Astrocyte of the hippocampus (primary cell): ENCODE measurements at regions not wholly inside any gene's neighbourhood (a gene's known extent, or its start where the extent isn't known, plus 50 kb on each side); places are given as distances from the start of the nearest gene placed in this dataset.
"Not testable (repeated sequence)": the region's sequence is repeated elsewhere in the genome, so short reads cannot be mapped to it uniquely, and the experiment has no call there.

Experiments used
- DNase-seq: peaks from one replicate; pipeline ENCODE4 v3.0.0; 2011; ENCODE audit warnings: low read depth, low spot score

DNA sequence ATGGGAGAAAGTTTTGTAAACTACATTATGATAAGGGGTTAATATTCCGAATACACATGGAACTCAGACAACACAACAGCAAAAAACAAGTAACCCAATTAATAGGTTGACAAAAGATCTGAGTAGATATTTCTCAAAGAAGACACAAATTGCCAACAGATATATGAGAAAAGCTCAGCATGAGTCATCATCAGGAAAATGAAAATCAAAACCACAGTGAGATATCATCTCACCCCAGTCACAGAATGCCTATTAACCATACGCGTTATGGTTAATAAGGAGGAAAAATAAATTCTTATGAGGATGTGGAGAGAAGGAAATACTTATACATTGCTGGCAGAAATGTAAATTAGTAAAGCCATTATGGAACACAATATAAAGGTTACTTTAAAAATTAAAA lies 695.0 kb downstream of the COL12A1 start:
- no peak for DNase-seq

DNA sequence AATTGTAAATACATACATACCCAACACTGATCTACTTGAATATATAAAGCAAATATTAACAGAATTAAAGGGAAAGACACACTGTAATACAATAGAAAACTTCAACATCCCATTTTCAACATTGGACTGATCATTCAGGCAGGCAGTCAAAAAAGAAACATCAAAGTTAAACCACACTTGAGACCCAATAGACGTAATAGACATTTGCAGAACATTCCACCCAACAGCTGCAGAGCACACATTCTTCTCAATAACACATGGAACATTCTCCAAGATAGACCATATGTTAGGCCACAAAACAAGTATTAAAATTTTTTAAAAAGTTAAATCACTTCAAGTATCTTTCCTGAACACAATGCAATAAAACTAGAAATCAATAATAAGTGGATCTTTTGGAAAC lies 698.2 kb downstream of the COL12A1 start:
- no peak for DNase-seq

DNA sequence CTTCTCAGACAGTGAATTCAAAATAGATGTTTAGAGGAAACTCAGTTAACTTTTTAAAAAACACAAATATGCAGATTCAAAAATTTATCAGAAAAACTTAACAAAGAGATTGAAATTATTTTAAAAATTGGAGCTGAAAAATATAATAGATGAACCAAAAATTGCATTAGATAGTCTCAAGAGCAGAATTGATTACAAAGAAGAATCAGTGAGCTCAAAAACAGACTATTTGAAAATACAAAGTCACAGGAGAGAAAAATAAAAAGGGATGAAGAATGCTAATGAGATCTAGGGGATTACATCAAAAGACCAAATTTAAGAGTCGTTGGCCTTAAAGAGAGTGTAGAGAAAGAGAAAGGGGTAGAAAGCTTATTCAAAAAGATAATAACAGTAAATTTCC lies 700.5 kb downstream of the COL12A1 start:
- DNase-seq, result no peak

DNA sequence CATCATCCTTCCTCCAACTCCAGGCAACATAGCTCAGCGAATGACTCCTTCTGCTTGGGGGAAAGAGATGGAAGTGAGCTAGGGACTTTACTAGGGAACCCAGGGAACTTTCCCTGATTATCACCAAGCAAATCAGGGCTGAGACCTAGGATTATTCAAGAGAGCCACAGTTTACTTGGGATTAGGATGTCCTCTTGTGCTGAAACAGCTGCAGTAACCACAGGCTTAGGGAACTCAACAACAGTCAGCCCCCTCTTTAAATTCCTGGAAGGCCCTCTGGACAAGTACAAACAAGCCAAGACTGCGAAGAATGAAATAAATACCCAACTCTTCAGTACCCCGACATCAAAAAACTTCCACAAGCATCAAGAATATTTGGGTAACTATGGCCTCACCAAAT lies 700.9 kb downstream of the COL12A1 start:
- no peak for DNase-seq

DNA sequence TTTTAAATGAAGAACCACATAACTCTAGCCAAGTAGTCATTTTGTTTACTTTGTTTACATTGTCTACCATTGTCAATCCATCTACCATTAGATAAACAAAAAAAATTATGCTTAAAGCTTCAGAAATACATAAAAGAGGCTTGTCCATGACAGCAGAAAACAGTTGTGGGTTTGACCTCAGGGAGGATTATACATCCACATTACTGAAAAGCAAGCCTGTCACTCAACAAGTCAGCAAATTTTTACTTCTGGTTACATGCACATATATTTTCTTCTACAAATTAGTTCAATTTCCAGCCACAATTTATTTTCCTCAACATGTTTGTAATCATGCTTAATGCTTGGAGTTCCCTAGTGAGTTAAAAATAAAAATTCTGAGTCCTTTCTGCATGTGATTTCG lies 713.3 kb downstream of the COL12A1 start:
- no peak for DNase-seq

DNA sequence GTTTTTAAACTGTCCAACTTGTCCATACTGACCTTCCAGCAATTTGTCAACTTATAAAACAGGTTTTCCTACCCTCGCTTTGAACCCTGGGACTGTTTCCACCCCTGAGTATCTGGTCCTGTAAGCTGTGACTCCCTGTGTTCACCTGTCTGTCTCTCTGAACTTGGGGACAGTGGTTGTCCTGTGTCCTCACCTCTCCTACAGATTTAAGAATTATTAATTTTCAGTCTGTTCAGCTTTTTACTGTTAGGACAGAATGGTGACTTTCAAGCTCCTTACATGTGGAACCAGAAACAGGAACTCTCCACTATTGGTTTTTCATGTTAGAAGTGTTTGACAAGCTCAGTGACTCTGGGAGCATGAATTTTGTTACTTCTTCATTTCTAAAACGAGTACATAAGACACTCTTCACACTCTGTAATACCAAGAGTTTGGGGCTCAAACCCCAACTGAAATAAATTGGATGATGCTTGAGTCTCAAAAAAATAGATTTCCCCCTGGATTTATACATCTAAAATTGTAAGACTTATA lies 713.9 kb downstream of the COL12A1 start:
- no peak for DNase-seq

DNA sequence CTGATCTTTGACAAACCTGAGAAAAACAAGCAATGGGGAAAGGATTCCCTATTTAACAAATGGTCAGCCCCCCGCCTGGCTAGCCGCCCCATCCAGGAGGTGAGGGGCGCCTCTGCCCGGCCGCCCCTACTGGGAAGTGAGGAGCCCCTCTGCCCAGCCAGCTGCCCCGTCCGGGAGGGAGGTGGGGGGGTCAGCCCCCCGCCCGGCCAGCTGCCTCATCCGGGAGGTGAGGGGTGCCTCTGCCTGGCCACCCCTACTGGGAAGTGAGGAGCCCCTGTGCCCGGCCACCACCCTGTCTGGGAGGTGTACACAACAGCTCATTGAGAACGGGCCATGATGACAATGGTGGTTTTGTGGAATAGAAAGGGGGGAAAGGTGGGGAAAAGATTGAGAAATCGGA lies 717.1 kb downstream of the COL12A1 start:
- not testable (repeated sequence) for DNase-seq

DNA sequence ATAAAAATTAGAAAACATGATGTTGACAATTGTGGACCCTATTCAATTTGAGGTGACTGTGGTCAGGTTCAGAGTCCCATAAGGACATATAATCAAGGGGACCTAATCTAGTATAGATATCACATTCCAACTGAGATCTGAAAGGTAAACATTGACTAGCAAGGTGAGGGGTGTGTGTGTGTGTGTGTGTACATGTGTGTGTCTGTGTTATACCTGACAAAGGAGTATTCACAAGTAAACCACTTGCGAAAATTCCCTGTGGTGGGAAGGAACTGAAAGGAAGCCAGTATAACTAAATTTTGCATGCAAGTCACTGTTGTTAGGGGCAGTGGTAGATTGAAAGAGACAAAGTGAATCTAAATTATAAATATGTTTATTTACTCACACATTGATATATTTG lies 723.7 kb downstream of the COL12A1 start:
- DNase-seq, result no peak

DNA sequence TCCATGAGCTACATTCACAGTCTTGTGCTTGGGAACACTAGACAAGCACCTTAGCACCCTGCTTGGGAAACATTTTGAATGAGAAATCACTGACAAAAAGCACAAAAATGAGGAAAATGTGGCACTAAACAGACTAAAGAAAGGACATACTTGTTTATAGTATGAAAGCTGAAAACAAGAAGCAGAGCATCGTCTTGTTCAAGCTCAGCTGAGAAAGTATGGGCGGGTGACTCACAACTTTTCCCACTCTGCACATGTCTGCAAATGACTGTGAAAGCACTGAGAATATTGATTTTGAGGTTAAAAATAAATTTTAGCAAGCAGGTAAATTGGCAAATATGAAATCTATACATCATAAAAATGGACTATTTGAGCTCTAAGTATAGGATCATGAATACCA lies 725.3 kb downstream of the COL12A1 start:
- no peak for DNase-seq

DNA sequence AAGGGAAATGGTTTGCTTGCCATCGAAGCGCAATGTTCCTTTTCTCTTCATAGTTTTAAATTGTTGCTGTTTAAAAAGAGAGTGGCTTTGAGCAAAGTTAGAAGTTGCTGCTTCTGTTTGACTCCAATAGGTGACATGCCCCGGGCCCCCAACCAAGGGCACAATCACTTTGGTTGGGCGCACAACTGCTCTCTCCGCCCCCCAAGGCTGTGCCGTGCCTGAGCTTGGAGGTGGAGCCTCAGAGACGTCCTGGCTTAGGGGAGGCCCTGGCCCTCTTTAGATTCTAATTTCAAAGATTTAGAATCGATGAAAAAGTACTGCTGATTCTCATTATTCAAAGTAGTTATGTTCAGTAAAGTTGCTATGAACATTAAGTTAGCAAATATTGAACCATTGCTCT lies 725.9 kb downstream of the COL12A1 start:
- no peak for DNase-seq

DNA sequence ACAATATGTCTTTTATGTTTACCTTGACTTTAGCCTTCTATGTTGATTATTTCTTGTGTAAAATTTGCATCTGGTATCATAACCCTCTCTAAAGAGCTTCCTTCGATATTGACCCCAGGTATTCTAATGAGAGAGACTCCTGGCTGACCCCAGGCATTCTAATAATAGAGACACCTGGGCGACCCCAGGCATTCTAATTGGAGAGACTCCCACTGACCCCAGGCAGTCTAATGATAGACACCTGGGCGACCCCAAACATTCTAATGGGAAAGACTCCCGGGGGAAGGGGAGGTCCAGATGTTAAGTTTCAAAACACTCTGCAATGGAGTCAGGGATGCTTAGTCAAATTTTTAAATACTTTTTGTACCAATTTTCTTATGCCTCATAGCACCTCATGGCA lies 726.4 kb downstream of the COL12A1 start:
- no peak for DNase-seq

DNA sequence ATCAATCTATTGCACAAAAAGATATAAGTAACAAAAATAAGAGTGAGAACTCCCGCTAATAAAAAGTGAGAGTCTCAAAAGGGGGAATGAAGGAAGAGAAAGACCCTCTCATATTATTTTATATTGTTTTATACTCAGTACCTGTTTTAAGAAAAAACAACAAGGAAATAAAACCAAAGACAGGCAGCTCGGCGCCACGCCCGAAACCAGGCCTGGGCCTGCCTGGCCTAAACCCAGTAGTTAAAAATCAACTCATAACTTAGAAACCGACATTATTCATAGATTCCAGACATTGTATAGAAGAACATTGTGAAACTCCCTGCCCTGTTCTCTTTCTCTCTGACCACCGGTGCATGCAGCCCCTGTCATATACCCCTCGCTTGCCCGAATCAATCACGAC lies 731.8 kb downstream of the COL12A1 start:
- DNase-seq, result not testable (repeated sequence)

DNA sequence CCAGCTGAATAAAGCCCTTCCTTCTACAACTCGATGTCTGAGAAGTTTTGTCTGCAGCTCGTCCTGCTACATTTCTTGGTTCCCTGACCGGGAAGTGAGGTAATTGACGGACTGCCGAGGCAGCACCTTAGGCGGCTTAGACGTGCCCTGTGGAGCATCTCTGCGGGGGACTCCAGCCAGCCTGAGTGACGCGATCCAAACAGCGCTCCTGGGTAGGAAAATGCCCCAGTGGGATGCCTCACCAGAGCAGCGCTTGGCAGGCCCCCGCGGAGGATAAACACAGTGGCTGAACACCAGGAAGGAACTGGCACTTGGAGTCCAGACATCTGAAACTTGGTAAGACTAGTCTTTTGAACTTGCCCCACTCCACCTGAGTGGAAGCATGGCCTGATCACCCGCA lies 737.3 kb downstream of the COL12A1 start:
- not testable (repeated sequence) for DNase-seq

DNA sequence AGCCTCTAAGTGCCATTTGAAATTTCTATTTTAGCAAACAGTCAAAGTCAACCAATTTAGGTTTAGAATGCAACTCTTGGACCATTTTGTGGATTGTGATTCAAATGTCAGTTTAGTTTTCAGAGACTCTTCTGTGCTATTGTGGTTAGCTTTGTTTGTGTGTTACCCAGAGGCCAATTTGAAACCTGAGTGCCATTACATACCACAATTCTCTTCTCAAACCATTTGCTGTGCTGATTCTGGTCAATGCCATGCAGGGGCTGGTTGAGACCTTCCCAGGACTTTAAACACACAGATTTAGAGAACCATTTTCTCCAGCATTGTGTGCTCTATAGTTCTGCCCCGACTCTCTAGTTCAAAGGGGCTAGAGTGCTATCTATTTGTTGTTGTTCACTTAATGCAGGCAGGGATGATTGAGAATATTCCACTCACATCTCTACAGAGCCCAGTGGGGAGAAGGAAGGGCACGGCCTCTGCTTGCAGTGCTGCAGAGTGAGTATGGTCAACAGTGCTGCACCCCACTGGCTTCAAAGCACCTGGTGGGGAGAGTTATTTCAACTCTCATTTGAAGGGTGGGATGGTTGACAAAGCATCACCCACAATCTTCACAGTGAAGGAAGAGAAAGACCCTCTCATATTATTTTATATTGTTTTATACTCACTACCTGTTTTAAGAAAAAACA lies 738.2 kb downstream of the COL12A1 start:
- no peak for DNase-seq

DNA sequence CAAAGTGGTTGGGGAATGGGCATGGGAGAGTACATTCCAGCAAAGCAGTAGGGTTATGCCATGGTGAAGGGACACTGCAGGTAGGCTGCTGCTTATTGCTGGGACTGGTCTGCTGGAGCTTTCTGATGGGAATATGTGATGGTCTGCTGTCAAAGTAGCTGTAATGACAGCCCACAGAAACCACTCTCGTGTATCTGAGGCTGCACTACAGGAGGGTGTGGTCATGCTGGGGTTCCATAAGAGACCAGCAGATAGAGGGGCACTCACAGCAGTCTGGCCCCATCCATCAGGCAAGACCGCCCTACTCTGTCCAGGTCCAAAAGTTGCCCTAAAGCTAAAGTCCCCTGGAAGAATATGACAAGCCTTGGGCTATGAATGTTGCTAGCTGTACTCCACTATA lies 739.3 kb downstream of the COL12A1 start:
- DNase-seq, result no peak

DNA sequence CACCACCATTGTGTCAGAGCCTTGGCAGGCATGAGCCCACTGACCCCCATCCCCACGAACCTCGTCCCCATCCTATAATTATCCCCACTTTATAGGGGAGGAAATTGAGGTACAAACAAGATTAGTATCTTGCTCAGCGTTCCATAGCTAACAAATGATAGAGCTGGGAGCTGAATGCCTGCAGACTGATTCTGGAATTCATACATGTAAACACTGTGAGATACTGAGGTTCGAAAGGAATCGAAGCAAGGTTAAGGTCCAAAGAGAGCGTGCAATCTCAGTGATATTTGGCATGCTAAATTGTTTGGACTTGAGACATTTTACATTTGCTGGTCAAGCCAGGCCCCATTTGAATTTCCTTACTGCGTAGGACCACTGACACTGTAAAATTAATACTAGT lies 746.6 kb downstream of the COL12A1 start:
- DNase-seq, result no peak

DNA sequence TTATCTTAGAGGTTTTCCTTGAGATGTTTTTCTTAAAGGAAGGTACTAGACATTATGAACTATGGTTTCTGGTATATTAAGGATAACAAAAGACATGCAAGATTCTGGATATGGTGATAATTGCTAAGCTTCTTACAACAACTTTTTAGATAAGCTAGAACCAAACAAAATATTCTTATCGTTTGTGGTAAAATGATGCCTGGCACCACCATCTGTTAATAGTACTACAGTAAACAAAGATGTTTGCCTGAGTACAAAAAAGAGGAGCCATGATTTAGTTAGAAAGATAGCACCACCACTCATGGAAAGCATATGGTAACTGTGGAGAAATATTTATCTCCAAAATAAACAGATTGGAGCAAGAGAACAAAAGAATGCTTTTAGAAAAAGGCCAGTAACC lies 747.3 kb downstream of the COL12A1 start:
- DNase-seq, result no peak

DNA sequence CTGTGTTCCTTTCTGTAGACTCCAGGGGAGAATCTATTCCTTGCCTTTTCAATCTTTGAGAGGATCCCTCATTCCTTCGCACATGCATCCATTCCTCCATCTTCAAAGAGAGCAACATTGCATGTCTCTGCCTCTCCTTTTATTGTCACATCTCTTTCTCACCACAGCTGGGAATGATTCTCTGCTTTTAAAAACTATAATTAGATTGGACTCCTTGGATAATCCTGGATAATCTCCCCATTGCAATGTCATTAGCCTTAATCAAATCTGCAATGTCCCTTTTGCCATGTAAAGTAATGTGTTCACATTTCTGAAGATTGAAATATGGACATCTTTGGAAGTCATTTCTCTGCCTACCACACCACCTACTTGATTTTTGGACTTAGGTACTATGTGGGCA lies 750.1 kb downstream of the COL12A1 start:
- no peak for DNase-seq

DNA sequence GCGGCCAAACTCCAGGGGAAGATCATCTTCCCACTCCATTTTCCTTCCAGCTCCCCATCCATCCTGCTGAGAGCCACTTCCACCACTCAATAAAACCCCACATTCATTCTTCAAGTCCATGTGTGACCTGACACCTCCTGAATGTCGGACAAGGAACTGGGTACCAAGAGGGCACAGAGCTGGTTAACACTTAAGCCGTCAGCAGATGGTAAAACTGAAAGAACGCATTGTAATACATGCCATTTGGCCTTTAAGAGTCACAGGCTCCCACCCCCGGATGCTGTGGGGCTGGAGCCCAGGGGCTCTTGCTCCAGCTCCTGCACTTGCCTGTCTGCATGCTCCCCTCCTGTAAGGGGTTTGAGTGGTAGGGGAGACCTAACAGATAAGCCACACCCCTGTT lies 753.9 kb downstream of the COL12A1 start:
- DNase-seq, result no peak

DNA sequence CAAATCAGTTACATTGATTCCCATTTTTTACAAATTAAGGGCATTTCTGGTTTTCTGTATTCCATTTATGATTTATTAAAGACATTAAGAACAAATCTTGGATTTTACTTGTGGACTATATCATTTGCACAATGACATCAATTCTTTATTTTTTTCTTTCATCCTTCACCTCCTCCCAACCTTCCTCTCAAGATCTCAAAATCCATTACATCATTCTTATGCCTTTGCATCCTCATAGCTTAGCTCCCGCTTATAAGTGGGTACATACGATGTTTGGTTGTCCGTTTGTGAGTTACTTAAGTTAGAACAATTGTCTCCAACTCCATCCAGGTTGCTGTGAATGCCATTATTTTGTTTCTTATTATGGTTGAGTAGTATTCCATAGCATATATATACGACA lies 752.8 kb downstream of the CD109 start:
- DNase-seq, result no peak

DNA sequence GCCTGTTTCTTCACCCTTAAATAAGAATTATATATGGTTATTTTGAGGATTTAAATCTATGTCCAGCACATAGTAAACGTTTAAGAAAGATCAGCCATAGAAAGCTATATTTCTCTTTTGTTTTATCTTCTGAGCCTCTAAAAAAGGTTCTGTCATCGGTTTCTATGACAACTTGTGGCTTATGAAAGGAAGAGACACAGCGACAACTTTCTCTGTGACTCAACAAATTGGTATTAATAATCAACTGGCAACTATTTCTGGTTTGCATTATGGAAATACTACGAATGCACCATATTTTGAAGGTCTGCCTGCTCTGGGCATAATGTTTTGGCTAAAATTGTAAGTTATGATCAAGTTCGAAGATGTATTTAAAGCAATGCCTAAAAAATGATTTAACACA lies 751.0 kb downstream of the CD109 start:
- no peak for DNase-seq

DNA sequence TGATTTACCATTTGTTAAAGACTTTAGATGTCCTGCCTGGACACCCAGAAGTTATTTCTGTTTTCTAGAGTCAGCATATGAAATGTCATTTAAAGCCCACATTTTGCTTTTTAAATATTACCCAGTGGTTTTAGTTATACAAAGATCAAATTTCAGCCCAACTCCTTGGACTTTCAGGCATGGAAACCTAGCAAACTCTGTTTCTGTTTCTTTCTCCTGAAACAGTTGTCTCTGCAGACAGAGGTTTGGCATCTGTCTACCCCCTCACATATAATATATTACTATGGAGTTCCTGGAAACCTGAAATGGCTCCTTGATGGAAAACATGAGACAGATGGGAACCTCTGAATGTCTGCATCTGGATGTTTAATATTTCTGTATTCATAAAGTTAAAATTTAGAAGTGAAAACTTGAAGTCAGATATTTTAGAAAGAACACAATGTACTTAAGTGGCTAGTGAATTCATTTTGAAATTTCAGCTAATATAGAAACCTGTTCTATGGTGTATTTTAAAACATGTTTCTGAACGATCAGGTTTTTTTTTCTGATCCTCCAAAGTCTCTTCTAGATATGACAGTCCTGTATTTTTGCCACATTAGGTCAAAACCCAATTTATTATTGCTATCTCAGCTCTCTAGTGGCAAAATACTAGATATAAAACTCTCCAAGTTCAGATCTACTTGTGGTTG lies 743.3 kb downstream of the CD109 start:
- no peak for DNase-seq

DNA sequence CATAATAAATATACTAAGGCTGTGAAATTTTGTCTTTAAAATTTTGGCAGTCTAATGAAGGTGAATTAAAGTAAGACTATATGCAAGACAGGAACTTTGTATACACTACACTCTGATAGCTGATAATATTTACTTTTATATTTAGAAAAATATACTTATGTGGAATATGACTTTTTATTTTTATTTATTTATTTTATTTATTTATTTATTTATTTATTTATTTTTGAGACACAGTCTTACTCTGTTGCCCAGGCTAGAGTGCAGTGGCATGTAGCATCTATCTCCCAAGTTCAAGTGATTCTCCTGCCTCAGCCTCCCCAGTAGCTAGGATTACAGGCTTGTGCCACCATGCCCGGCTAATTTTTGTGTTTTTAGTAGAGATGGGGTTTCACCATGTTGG lies 742.4 kb downstream of the CD109 start:
- DNase-seq, result not testable (repeated sequence)
